ENCODE measurements at regions not wholly inside any gene's neighbourhood (a gene's known extent, or its start where the extent isn't known, plus 50 kb on each side); places are given as distances from the start of the nearest gene placed in this dataset.

- no peaks in the 10 kb centered on the region for H3K4me1 ChIP-seq (ENCODE audit: low read depth)
- no peaks in the 10 kb centered on the region for H3K36me3 ChIP-seq (ENCODE audit: low read depth)
- ATAC-seq, result no peak
- no peak for TF ChIP-seq CTCF (IDR thresholded peaks at IDR 0.05)
- no peak for DNase-seq
- intact Hi-C loops (cut with DNase I, micrococcal nuclease), result no loop called here
- H3K4me3 ChIP-seq, result no peak overlapping the region
- H3K9me3 ChIP-seq, result no peaks in the 10 kb centered on the region
Observed at GRCh38 chr18:8946066-8946838, 156.2 kb upstream of the NDUFV2 start.

DNA sequence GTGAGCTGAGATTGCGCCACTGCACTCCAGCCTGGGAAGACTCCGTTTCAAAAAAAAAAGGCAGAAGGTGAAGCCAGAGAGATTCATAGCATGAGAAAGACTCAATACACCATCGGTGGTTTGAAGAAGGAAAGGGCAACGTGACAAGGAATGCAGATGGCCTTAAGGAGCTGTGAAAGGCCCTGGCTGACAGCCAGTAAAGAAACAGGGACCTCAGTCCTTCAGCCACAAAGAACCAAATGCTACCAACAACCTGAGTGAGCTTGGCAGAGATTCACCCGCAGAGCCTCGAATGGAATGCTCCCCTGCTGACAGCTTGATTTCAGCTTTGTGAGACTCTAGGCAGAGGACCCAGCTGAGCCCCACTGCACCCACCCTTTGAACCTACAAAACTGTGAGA lies 154.9 kb upstream of the NDUFV2 start:
- Histone ChIP-seq H3K4me3 (no peak overlapping the region), H3K4me1 (ENCODE audit: low read depth) (no peaks in the 10 kb centered on the region), H3K36me3 (ENCODE audit: low read depth) (no peaks in the 10 kb centered on the region), H3K9me3 (no peaks in the 10 kb centered on the region)
- TF ChIP-seq CTCF (IDR thresholded peaks at IDR 0.05), result no peak
- intact Hi-C loops (cut with DNase I, micrococcal nuclease), result no loop called here
- DNase-seq, result no peak
- ATAC-seq, result no peak

- H3K4me1 ChIP-seq (ENCODE audit: low read depth), result no peaks in the 10 kb centered on the region
- no peaks in the 10 kb centered on the region for H3K9me3 ChIP-seq
- no peak for DNase-seq
- H3K36me3 ChIP-seq (ENCODE audit: low read depth), result no peaks in the 10 kb centered on the region
- H3K4me3 ChIP-seq, result no peak overlapping the region
- no peak for ATAC-seq
- no peak for TF ChIP-seq CTCF (IDR thresholded peaks at IDR 0.05)
- intact Hi-C loops (cut with DNase I, micrococcal nuclease), result no loop called here
Observed at GRCh38 chr18:8948011-8948410, 154.5 kb upstream of the NDUFV2 start.

DNA sequence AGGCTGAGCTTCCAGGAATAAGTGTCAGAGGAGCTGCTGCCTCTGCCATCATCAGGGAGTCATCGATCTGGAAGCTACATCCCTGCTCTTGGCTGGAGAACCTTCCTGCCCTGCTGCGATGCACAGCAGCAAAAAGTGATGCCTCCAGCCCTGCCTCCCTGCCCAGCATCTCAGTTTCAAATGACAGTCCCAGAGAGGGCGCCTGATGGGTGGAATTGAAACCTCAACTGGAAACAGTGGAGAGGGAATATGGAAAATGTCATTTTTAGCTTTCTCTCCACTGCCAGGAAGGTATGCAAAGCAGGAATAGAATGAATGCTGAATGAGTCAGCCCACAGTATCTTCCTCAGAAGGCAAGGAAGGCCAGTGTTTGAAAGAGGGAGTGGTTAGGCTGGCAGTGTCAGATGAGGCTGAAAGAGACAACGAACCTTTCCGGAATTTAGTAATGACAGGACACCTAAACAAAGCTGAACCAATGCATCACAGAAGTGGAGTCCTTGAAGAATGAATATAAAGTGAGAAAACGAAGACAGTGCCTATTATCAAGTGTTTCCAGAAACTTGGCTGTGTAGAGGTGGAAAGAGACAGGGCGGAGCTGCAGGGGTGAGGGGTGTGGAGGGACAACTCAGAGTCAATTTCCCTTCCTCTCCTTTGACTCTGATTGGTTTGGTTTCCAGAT lies 153.9 kb upstream of the NDUFV2 start:
- peak; percentile 21 for ATAC-seq
- intact Hi-C loops (cut with DNase I, micrococcal nuclease), result no loop called here
- TF ChIP-seq CTCF (IDR thresholded peaks at IDR 0.05), result no peak

DNA sequence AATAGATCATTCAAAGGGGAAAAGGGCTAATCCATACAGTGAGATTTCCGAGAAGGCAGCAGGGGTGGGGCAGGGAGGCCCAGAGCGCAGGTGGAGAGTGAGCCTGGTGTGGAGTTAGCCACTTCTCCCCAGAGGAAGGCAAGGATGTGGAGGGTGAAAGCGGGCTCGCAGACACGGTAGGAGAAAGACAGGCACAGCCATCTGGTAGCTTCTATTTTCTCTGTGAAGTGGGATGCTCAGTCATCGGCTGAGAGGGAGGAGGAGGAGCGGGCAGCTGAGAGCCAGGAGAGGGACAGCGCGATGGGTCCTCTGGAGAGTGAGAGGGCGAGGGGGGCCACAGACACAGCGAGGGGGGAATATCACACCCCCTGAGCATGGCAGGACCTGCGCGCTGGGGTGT lies 153.3 kb upstream of the NDUFV2 start:
- Histone ChIP-seq H3K4me1 (ENCODE audit: low read depth) (no peaks in the 10 kb centered on the region), H3K4me3 (no peak overlapping the region), H3K36me3 (ENCODE audit: low read depth) (no peaks in the 10 kb centered on the region), H3K9me3 (no peaks in the 10 kb centered on the region)
- intact Hi-C loops (cut with DNase I, micrococcal nuclease), result no loop called here
- no peak for DNase-seq
- TF ChIP-seq CTCF (IDR thresholded peaks at IDR 0.05), result no peak
- ATAC-seq, result no peak

More for the DNA sequence above, 153.9 kb upstream of the NDUFV2 start:
- Histone ChIP-seq H3K9me3 (no peaks in the 10 kb centered on the region), H3K4me1 (ENCODE audit: low read depth) (no peaks in the 10 kb centered on the region), H3K36me3 (ENCODE audit: low read depth) (no peaks in the 10 kb centered on the region), H3K4me3 (no peak overlapping the region)
- no peak for DNase-seq
